Fibroblast of skin of right biceps (primary cell): ENCODE measurements at regions not wholly inside any gene's neighbourhood (a gene's known extent, or its start where the extent isn't known, plus 50 kb on each side); places are given as distances from the start of the nearest gene placed in this dataset.
"Not testable (repeated sequence)": the region's sequence is repeated elsewhere in the genome, so short reads cannot be mapped to it uniquely, and the experiment has no call there.

Experiments
- DNase-seq: peaks from one replicate; pipeline ENCODE4 v3.0.0-alpha.2; 2013

- DNase-seq = no peak
These were observed 379.0 kb upstream of the CHST9 start for GRCh38 chr18:27564066-27564465.

DNA sequence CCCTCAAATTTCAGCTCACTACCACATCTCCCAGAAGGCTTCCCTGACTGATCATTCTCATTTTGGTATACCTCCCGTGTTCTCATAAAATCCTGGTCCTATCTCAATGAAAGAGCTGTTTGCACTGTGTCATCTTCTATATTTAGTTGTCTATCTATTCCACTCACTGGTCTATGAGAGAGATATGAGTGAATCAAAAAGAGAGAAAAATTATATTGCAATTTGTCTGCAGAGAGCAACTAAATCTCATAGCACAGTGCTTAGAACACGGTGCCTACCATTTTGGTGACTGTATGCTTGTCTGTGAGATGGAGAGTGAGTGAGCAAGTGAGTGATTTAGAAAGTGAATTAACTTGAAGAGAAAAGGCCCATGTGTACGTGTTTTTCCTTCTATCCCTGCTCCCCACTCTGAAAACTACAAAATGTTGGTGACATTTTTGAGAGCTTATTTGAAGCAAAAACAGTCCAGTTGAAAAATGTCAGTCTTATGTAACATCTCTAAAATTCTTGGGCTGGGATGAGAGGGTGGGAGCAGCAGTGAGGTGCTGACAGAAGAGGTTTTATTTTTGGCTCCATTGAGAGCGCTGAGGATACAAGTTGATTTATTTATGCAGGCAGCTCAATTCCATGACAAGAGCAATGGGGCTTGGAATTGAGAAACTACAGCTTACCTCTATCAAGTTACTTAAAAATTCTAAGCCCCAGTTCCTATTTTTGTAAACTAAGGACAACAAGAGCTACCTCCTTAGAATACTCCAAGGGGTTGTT is 373.5 kb upstream of the CHST9 start:
- DNase-seq = no peak

GRCh38 chr18:27556741-27557140 is 371.6 kb upstream of the CHST9 start:
- DNase-seq = no peak

DNA sequence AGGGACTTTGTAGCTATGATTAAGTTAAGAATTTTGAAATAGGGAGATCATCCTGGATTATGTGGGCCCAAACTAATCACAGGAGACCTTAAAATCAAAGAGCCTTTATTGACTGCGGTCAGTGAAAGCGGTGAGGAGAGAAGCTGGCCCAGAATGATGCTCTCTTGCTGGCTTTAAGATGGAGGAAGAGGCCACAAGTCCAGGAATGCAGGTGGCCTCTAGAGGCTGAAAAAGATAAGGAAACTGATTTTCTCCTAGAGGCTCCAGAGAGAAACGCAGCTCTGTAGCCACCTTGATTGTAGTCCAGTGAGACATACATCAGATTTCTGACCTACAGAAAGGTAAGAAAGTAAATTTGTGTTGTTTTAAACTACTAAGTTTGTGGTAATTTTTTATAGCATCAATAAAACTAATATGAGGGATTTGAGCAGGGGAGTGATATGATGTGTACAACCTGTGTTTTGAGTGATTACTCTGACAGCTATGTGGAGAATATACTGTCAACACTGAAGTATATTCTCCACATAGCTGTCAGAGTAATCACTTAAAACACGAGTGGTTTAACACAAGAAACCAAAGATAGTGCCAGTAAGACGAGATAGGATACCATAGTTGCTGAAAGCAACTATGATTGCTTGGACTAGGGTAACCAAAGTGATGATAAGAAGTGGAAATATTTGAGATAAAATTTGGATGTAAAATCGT is 364.4 kb upstream of the CHST9 start:
- DNase-seq = no peak

GRCh38 chr18:27546991-27547390 is 361.9 kb upstream of the CHST9 start:
- no peak for DNase-seq

GRCh38 chr18:27544206-27544605 is 359.1 kb upstream of the CHST9 start:
- no peak for DNase-seq

DNA sequence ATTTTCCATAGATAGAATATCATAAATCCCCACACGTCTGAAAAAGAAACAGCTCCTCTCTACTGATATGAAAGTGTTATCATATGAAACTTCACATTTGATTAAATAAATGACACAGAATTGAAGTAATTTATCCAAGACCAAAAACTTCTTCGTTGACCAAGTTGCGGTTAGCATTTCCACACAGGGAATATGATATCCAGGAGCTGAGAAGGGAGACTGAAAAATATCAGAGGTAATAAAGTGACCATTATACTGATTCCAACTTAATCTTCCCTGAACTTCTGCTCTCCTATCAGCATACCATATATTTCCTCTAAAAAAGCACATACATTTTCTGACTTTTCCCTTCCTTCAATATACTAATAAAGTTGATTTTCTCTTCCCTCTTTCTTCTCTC is 356.2 kb upstream of the CHST9 start:
- no peak for DNase-seq

- no peak for DNase-seq
These were observed 355.0 kb upstream of the CHST9 start for GRCh38 chr18:27540111-27540510.

DNA sequence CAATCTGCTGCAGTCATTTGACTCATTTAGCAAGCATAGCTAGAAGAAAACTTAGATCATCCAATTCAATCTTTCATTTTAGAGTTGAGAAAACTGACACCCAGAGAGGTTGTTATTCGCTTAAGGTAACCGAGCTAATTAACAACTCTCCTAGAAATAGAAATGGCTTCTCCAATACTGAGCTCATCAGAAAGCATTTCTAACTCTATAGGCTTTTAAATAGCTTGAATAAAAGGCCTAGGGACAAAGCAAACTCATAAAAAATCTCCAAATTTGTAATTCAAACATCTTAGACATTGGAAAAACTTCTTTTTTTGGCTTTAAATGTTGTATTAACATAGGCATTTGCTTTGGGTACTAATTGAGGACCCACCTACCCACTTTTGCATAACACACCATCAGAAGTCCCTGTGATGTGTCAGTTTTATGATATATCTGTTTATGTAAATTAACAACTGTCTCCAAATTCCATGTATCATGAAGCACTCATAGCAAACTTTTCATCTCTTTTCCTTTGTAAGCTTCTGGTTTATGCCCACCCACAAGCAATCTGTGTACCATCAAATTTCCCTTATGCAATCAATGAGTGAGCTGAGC is 343.9 kb upstream of the CHST9 start:
- no peak for DNase-seq

DNA sequence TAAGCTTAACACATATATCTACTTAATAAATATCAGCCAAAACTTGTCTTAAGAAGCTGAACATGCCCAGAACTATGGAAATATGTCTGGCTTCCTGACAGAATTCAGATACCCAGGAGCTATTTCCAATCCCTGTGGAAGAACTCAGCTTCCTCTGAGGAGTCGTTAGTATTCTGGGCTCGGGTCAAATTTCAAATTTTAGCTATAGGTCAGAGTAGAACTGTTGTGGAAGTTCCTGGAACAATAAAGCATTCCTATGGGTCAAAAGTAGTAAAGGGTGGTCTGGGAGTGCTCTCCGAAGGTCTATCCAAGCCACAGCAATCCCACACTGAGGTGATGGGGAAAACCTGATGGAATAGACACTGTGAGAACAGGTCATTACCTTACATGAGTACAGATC is 342.7 kb upstream of the CHST9 start:
- DNase-seq = no peak

DNA sequence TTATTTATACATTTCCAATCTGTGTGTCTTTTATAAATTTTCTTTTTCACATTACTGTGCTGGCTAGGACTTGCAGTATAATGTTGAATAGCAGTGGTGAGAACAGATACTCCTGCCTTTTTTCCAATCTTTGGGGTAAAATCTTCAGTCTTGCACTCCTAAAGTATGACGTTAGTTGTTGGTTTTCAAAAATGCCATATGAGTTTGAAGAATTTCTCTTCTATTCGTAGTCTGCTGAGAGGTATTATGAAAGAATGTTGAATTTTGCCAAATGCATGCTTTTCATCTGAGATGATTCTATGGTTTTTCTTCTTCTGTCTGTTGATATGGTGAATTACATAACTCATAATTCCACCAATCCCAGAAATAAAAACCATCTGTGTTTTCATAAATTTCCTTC is 335.3 kb upstream of the CHST9 start:
- DNase-seq = peak; percentile 6

- not testable (repeated sequence) for DNase-seq
These were observed 325.0 kb upstream of the CHST9 start for GRCh38 chr18:27510036-27510633.

- no peak for DNase-seq
These were observed 316.6 kb upstream of the CHST9 start for GRCh38 chr18:27501671-27502070.

DNA sequence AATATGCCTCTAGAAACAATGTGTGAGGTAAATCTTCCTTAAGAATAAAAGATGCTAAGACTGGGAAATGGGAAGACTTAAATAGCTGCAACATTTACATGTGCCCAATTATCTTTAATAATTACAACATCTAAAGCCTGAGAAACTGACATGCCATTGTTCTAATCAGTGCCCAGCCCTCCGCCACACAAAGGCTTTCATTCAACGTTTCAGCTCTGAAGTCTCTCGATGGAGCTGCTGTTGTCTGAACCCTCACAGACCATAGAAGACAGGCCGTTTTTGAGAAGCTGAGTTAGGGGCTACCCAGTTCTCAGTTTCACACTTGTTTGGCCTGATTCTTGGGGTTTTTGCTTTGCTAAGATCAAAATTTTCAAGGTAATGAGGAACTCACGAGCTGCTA is 315.4 kb upstream of the CHST9 start:
- no peak for DNase-seq

DNA sequence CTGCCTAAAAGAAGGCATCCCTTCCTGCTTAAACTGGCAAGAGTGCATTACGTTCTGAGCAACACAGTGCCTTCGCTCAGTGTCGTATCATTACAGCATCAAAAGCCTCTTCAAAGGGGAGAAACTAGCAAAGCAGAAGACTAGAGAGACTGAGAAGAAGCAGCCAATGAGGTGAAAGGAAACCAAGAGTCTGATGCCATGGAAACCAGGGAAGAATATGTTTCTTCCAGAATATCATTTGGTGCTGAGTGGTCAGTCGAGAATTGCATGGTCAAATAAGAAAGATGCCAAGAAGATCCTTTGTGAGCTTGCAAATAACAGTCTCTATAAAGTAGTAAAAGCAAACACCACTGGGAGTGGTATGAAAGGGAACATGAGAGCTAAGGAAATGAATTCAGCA is 312.1 kb upstream of the CHST9 start:
- no peak for DNase-seq

GRCh38 chr18:27493182-27493581 is 308.1 kb upstream of the CHST9 start:
- no peak for DNase-seq

DNA sequence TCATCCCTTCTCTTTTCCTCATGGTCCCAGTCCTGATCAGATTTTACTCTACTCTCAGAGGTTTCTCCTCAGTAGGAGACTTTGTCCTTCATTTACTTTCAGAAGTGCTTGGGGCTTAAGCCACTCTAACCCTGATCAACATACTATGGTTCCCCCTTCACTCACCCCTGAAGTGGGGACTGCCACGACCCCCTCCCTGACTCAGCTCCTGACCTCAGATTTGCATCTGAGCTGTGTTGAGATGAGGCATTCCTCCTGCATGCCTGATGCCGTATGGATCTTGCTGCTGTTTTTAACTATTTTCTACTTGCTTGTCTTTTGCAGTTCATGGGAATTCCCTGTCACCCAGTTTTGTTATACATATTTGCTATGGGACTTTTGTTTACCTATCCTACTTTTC is 306.7 kb upstream of the CHST9 start:
- DNase-seq = no peak

- no peak for DNase-seq
These were observed 298.2 kb upstream of the CHST9 start for GRCh38 chr18:27483276-27483675.

- DNase-seq = peak; percentile 2
These were observed 293.4 kb upstream of the CHST9 start for GRCh38 chr18:27478459-27478858.

- DNase-seq = no peak
These were observed 288.2 kb upstream of the CHST9 start for GRCh38 chr18:27473318-27473717.

GRCh38 chr18:27467073-27467472 is 282.0 kb upstream of the CHST9 start:
- no peak for DNase-seq

DNA sequence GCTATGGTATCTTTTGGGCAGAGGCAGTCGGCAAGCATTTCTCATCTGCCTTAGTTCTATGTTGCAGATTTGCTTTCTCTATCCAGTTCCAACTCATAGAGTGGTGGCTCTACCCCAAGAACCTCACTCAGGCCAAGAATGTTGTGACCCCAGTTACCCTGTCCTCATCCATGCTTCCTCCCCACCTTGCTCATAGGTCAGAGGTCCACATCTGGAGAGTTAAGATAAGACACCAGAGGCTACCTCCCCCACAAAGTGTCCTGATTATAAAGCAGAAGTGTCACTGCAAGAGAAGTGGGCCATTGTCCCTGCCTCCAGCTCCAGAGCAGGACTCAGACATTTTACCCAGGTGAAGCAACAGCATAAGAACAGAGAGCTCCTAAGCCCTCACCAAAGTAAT is 276.8 kb upstream of the CHST9 start:
- no peak for DNase-seq

GRCh38 chr18:27449104-27449503 is 264.0 kb upstream of the CHST9 start:
- no peak for DNase-seq

- no peak for DNase-seq
These were observed 262.8 kb upstream of the CHST9 start for GRCh38 chr18:27447930-27448329.
